Skeletal muscle satellite cell (primary cell): ENCODE measurements at regions not wholly inside any gene's neighbourhood (a gene's known extent, or its start where the extent isn't known, plus 50 kb on each side); places are given as distances from the start of the nearest gene placed in this dataset.

ENCODE experiments used
- H3K27me3 ChIP-seq: 2 replicates; pipeline ENCODE4 v1.7.0; 2013; ENCODE audit warnings: low read length; ENCODE audit not compliant: control insufficient read depth, insufficient read depth
- H3K36me3 ChIP-seq: 2 replicates; pipeline ENCODE4 v1.7.0; 2013; ENCODE audit warnings: mild to moderate bottlenecking, control low read depth, low read length; ENCODE audit not compliant: insufficient read depth
- H3K4me1 ChIP-seq: 2 replicates; pipeline ENCODE4 v1.7.0; 2013; ENCODE audit warnings: low read length; ENCODE audit not compliant: control insufficient read depth, insufficient read depth
- H3K4me2 ChIP-seq: 2 replicates; pipeline ENCODE4 v1.7.0; 2013; ENCODE audit warnings: mild to moderate bottlenecking, low read length
- H3K4me3 ChIP-seq: 2 replicates; pipeline ENCODE4 v1.7.0; 2013; ENCODE audit warnings: low read length
- H3K9ac ChIP-seq: 2 replicates; pipeline ENCODE4 v1.7.0; 2013; ENCODE audit warnings: mild to moderate bottlenecking, low read depth, low read length, moderate library complexity
- H3K9me3 ChIP-seq: replicated peaks from 2 replicates; pipeline ENCODE4 v1.7.0; 2013; ENCODE audit warnings: mild to moderate bottlenecking, control low read depth, low read length

GRCh38 chr13:44300895-44301638, 72.6 kb upstream of the SERP2 start:
- H3K9ac ChIP-seq, result peak overlapping the region; percentile 25

GRCh38 chr13:44301639-44302015, 72.0 kb upstream of the SERP2 start:
- H3K4me2 ChIP-seq, result peak overlapping the region; percentile 60
- H3K4me1 ChIP-seq, result peaks cover 69% of the 10 kb centered on the region
- H3K36me3 ChIP-seq, result no peaks in the 10 kb centered on the region
- H3K9me3 ChIP-seq, result no peaks in the 10 kb centered on the region
- H3K27me3 ChIP-seq, result no peaks in the 10 kb centered on the region
- no peak overlapping the region for H3K9ac ChIP-seq
- H3K4me3 ChIP-seq, result peak overlapping the region; percentile 1

More at GRCh38 chr13:44300895-44301638, 72.6 kb upstream of the SERP2 start:
- peak overlapping the region; percentile 1 for H3K4me3 ChIP-seq
- no peaks in the 10 kb centered on the region for H3K27me3 ChIP-seq
- H3K9me3 ChIP-seq, result no peaks in the 10 kb centered on the region
- H3K4me2 ChIP-seq, result peak overlapping the region; percentile 60
- H3K4me1 ChIP-seq, result peaks cover 65% of the 10 kb centered on the region
- H3K36me3 ChIP-seq, result no peaks in the 10 kb centered on the region

DNA sequence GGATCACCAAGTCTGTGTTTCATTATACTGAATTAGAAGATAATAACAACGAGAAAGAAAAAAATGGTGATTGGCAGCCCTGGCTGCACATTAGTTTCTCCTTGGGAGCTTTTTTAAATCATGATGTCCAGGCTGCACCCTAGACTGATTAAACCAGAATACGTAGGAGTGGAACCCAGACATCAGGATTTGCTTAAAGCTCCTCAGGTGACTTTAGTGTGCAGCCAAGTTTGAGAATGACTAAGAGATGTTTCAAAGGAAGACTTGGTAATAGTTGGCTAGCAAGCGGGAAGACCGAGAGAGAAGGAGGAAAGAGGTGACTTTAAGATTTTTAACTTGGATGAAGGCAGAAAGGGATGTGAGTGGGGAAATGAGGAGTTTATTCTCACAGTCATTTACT, 71.4 kb upstream of the SERP2 start:
- H3K9ac ChIP-seq, result no peak overlapping the region
- H3K4me3 ChIP-seq, result no peak overlapping the region
- H3K27me3 ChIP-seq, result no peaks in the 10 kb centered on the region
- H3K4me2 ChIP-seq, result no peak overlapping the region
- H3K36me3 ChIP-seq, result no peaks in the 10 kb centered on the region
- peaks cover 73% of the 10 kb centered on the region for H3K4me1 ChIP-seq
- H3K9me3 ChIP-seq, result no peaks in the 10 kb centered on the region

DNA sequence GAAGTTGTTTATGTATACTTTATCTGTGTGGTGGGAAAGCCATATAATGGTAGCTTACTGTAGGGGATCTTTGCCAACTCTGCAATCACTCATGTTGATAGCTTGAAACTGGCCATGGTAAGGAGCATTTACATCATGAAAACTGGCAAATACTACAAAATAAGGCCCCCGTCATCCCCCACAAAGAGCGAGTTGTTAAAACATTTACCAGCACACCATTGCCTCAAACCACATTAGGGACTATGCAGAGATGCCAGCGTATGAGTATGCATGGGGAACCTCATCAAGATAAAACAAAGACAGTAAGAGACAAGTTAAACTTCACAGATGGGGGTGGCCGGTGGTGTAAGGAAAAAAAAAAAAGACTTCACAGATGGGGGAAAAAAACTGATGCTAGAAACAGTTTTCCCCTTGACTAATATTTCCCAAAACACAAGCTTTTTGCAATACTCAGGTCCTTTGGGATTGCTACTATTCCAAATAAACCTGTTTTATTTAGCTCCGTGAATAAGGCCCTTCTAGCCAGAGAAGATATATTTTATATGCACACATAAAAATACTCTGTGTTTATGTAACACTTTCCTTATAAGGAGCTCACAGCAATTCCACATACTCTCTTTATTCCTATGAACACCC, 70.6 kb upstream of the SERP2 start:
- H3K36me3 ChIP-seq, result no peaks in the 10 kb centered on the region
- H3K4me3 ChIP-seq, result no peak overlapping the region
- H3K9me3 ChIP-seq, result no peaks in the 10 kb centered on the region
- no peak overlapping the region for H3K4me2 ChIP-seq
- H3K4me1 ChIP-seq, result peaks cover 72% of the 10 kb centered on the region
- no peak overlapping the region for H3K9ac ChIP-seq
- H3K27me3 ChIP-seq, result no peaks in the 10 kb centered on the region

DNA sequence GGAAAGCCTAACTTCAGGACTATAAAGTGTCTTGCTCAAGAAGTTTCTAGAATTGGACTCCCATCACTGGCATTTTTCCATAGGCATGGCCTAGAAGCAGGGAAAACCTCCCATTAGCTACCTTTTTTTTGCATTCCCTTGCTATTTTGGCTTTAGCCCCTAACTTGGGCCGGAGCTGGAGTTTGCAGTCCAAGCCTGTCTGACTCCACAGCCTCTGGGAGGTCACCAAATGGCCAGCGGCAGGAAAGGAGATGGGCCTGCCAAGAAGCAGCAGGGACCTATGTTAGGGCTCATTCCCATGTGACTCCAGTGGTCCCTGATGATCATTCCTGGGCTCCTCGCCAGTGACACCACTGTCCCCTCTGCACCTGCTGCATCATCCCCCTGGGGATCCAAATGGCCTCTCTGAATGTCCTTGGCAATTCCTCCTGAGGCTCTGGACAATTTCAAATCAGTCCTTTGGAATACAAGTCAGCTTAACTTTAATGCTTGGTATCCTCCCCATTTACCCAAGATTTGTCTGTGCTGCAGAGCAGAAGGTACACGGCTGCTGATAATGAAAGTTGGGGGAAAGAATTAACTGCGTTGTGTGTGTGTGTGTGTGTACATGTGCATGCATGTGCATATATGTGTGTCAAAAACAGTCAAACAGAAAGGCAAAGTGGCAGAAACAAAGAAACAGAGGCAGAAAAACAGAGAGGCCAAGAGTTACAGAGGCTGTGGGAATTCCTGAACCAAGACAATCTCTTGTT, 69.8 kb upstream of the SERP2 start:
- Histone ChIP-seq H3K9ac (no peak overlapping the region), H3K4me1 (peaks cover 67% of the 10 kb centered on the region), H3K27me3 (no peaks in the 10 kb centered on the region), H3K4me3 (no peak overlapping the region), H3K4me2 (no peak overlapping the region), H3K36me3 (no peaks in the 10 kb centered on the region), H3K9me3 (no peaks in the 10 kb centered on the region)

DNA sequence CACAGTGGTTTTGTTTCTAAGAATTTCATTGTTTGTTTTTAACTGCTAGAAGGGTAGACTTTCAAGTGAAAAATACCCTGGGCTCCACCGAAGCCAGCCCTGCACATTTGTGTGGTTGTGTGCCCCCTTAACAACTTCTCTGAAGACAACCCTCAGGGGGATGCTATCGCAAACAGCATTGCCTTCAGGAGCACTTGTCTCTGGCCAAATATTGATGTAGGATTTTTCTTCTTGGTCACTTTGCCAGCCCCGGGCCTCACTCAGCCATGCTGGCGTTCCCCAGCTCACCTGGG, 69.2 kb upstream of the SERP2 start:
- no peak overlapping the region for H3K4me3 ChIP-seq
- H3K36me3 ChIP-seq, result no peaks in the 10 kb centered on the region
- no peaks in the 10 kb centered on the region for H3K9me3 ChIP-seq
- no peak overlapping the region for H3K9ac ChIP-seq
- H3K4me1 ChIP-seq, result peaks cover 64% of the 10 kb centered on the region
- H3K27me3 ChIP-seq, result no peaks in the 10 kb centered on the region
- no peak overlapping the region for H3K4me2 ChIP-seq

DNA sequence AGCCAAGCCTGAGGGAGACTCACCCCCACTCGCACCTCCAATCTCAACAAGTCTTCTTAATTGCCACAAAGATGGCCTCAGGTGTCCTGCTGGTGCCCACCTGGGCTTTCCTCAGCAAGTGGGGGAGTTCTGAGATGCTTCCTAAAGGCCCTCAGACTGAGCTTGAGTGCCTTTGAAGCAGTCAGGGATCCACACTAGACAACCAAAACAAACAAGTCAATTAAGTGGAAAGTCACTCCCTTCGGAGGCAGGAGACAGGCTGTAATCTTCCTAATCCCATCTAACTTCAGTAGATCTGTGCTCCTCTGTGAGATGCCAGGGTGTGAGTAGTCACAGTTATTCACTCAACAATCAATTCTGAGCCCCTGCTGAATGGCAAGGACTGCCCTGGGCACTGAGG, 68.3 kb upstream of the SERP2 start:
- Histone ChIP-seq H3K9ac (no peak overlapping the region), H3K4me3 (no peak overlapping the region), H3K4me2 (peak overlapping the region; percentile 67), H3K4me1 (peaks cover 71% of the 10 kb centered on the region), H3K36me3 (no peaks in the 10 kb centered on the region), H3K27me3 (no peaks in the 10 kb centered on the region), H3K9me3 (no peaks in the 10 kb centered on the region)

GRCh38 chr13:44305917-44306370, 67.7 kb upstream of the SERP2 start:
- peaks cover 71% of the 10 kb centered on the region for H3K4me1 ChIP-seq
- peak overlapping the region; percentile 79 for H3K9ac ChIP-seq
- H3K4me3 ChIP-seq, result peak overlapping the region; percentile 38
- H3K9me3 ChIP-seq, result no peaks in the 10 kb centered on the region
- H3K27me3 ChIP-seq, result no peaks in the 10 kb centered on the region
- H3K36me3 ChIP-seq, result no peaks in the 10 kb centered on the region
- peak overlapping the region; percentile 67 for H3K4me2 ChIP-seq

DNA sequence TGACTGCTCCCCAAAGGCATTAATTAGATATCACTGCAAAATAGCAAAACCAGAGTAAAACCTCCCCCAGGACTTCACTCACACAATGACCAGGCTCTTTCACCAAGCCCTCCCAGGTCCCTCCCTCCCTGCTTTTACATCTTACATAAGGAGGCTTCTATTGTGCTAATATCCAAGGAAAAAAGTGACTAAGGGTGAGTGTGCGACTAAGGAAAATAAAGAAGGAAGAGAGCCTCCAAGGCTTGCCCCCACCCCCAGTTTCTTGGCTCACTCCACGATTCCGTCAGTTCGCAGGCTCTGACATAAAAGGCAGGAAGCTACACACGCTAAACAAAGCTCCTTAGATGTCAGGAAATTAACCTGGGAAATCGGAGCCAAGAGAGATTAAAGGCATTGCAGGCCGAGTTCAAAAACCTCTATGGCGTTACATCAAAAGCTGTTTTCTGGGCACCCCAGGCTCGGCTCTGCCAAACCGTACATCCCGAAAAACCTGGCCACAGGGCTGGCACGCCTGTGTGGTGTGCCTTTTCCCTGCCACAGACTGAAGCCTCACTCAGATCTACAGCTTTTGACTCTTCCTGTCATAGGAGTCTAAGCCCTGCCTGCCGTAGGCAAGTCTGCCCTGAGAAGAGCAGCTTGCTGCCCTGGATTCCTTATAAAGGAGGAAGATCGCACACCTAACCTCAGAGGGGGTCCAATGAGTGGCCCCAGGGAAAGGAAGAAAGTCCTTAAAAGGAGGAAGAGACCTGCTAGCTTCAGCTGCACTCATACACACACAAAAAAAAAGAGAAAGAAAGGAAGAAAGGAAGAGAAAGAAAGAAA, 67.0 kb upstream of the SERP2 start:
- Histone ChIP-seq H3K27me3 (no peaks in the 10 kb centered on the region), H3K9me3 (no peaks in the 10 kb centered on the region), H3K36me3 (no peaks in the 10 kb centered on the region), H3K4me3 (peak overlapping the region; percentile 38), H3K9ac (peak overlapping the region; percentile 88), H3K4me2 (peak overlapping the region; percentile 73), H3K4me1 (peaks cover 71% of the 10 kb centered on the region)

GRCh38 chr13:44307255-44307654, 66.4 kb upstream of the SERP2 start:
- Histone ChIP-seq H3K4me2 (no peak overlapping the region), H3K9ac (no peak overlapping the region), H3K27me3 (no peaks in the 10 kb centered on the region), H3K9me3 (no peaks in the 10 kb centered on the region), H3K4me1 (peaks cover 71% of the 10 kb centered on the region), H3K36me3 (no peaks in the 10 kb centered on the region), H3K4me3 (no peak overlapping the region)

DNA sequence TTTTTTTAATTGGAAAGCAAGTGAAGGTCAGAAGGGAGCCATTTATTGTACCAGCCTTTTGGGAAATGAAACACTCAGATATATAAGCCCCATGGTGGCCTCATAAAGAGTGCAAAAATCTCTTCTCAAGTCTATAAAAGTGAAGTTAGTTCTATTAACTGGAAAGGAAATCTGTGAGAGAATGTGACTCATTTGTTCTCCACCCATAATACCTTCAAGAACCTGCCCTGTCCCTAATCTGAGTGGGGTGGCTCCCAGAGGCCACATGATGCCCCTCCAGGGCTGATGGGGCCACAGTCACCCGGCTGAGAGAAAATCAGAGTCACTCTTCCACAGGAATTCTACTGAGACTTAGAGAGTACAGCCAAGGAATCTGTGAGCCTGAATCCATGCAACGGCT, 65.8 kb upstream of the SERP2 start:
- no peaks in the 10 kb centered on the region for H3K27me3 ChIP-seq
- no peaks in the 10 kb centered on the region for H3K9me3 ChIP-seq
- H3K36me3 ChIP-seq, result no peaks in the 10 kb centered on the region
- H3K9ac ChIP-seq, result no peak overlapping the region
- no peak overlapping the region for H3K4me3 ChIP-seq
- peaks cover 73% of the 10 kb centered on the region for H3K4me1 ChIP-seq
- no peak overlapping the region for H3K4me2 ChIP-seq
